ENCODE measurements at regions not wholly inside any gene's neighbourhood (a gene's known extent, or its start where the extent isn't known, plus 50 kb on each side); places are given as distances from the start of the nearest gene placed in this dataset.
"Not testable (repeated sequence)": the region's sequence is repeated elsewhere in the genome, so short reads cannot be mapped to it uniquely, and the experiment has no call there.

DNA sequence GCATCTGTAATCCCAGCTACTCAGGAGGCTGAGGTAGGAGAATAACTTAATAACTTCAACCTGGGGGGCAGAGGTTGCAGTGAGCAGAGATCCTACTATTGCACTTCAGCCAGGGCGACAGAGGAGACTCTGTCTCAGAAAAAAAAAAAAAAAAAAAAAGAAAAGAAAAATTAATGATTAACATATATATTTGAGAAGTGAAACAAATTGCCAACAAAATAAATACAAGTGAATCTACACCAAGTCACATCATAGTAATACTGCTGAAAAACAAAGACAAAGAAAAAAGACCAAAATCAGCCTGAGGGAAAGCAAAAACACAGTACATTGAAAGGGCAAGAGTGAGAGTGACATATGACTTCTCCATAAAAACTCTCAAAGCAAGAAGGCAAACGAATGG, 123.7 kb downstream of the CASP12 start:
- DNase-seq, result no peak

- DNase-seq, result no peak
Observed at GRCh38 chr11:104772806-104773241, 125.4 kb downstream of the CASP12 start.

DNA sequence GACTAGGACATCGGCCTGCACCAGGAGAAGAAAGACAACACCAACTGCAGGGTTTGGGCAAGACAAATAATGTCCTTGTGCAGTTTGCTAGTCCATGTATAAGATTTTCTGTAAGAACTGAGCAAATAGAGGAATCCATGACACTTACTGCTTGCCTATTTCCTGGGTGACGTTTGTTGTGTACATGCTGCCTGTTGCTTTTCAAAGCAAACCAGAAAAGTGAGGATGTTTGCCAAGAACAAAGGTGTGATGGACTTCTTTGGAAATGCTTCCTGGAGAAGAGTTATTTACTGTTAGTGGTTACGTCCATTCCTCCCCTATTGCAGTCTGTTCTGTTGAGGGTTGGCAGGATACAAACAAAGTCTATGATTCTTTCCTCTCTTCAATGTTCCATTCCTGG, 126.5 kb downstream of the CASP12 start:
- DNase-seq, result no peak

DNA sequence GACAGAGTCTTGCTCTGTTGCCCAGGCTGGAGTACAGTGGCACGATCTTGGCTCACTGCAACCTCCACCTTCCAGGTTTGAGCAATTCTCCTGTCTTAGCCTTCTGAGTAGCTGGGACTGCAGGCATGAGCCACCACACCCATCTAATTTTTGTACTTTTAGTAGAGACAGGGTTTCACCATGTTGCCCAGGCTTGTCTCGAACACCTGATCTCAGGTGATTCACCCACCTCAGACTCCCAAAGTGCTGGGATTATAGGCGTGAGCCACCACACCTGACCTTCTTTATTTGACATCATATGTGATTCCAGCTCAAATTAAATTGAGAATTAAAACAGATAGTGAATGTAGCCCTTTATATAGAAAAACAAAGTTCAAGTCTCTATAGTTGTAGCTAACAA, 127.2 kb downstream of the CASP12 start:
- not testable (repeated sequence) for DNase-seq

DNA sequence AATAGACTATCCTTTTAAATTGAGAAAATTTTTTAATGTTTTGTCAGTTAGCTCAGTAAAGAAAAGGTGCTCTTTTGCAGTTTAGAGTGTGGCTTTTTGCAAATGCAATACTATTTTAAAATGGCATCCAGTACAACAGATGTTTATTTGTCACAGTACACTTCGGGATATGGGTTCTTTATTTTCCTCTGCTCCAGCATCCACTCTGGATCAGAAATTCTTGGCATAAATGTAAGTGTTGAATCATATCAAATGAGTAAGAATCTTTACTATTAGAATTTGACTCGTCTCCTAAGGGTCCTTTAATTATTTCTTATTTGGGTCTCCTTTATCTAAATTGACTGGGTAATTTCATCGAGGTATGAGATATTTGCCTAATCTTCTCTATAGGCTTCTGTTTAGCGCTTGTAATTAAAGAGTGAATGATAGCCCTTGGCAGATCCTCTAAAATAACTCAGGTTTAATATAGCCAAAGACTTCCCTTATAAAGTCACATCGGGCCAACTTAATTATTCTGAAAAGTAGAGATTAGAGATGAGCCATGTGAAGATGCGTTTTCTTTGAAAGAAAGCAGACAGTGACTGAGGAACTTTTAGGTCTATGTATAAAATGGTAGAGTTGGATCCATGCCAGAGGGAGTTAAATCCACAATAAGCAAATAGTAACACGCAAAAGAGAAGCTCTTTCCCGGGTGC, 132.7 kb downstream of the CASP12 start:
- DNase-seq, result no peak

- no peak for DNase-seq
Observed at GRCh38 chr11:104764710-104765045, 133.6 kb downstream of the CASP12 start.

DNA sequence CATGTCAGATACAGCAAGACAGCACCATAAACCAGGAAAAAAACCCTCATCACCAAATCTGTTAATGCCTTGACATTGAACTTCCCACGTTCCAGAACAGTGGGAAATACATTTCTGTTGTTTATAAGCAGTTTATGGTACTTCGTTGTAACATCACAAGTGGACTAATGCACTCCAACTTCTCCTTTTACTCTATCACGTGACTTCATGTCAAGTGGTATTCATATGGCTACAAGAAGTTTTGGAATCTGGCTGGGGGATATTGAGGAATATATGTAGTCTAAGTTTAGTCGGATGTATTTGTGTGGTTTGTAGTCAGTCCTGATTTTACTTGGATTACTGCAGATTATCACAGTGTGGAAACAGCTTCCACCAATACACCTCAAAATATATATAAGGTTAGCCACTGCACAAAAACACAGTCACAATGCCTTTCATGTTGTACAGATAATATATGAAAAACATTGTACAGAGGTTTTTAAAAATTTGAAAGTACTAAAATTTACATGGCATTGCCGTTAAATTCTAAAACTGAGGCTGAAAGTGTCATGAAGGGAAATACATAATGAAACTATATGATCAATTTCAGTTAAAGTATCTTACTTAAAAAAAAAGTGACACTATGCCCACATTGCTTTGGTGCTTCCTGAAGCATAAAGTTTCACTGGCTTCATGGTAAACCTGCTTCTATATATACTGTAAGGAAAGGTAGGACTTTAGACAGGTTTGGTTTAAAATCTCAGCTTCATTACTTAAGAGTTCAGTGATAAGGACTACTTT, 134.1 kb downstream of the CASP12 start:
- DNase-seq, result no peak

- DNase-seq, result no peak
Observed at GRCh38 chr11:104761511-104761910, 136.7 kb downstream of the CASP12 start.

- no peak for DNase-seq
Observed at GRCh38 chr11:104759464-104759863, 138.8 kb downstream of the CASP12 start.

- DNase-seq, result no peak
Observed at GRCh38 chr11:104738918-104739317, 159.3 kb downstream of the CASP12 start.

- DNase-seq, result no peak
Observed at GRCh38 chr11:104738208-104738607, 160.1 kb downstream of the CASP12 start.

- DNase-seq, result no peak
Observed at GRCh38 chr11:104736502-104736901, 161.8 kb downstream of the CASP12 start.

- no peak for DNase-seq
Observed at GRCh38 chr11:104734998-104735397, 163.3 kb downstream of the CASP12 start.

DNA sequence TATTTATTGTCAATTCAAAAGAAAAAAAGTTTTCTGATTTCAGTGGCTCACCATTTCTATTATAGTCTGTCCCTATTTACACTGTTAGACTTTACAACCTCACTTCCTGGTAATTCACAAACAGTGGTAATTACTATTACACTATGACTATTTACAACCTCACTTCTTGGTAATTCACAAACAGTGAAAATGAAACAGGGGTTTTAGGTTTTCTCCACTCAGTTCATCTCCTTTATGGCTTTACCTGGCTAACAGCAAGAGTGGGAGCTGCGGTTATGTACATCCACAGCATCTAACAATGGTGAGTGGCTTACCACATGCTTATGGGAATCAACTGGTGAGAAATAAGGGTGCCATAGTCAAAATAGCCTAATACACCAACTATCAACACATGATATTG, 166.4 kb downstream of the CASP12 start:
- DNase-seq, result no peak

DNA sequence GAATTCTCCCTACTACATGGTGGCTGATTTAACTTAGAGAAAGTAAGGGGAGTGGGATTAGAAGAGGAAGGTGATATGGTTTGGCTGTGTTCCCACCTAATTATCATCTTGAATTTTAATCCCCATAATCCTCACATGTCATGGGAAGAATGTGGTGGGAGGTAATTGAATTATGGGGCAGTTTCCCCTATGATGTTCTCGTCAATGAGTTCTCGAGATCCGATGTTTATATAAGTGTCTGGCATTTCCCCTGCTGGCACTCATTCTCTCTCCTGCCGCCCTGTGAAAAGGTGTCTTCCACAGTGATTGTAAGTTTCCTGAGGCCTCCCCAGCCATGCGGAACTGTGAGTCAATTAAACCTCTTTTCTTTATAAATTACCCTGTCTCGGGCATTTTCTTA, 169.3 kb downstream of the CASP12 start:
- no peak for DNase-seq

GRCh38 chr11:104727768-104728167, 170.5 kb downstream of the CASP12 start:
- DNase-seq, result no peak

GRCh38 chr11:104727095-104727494, 171.2 kb downstream of the CASP12 start:
- DNase-seq, result no peak

DNA sequence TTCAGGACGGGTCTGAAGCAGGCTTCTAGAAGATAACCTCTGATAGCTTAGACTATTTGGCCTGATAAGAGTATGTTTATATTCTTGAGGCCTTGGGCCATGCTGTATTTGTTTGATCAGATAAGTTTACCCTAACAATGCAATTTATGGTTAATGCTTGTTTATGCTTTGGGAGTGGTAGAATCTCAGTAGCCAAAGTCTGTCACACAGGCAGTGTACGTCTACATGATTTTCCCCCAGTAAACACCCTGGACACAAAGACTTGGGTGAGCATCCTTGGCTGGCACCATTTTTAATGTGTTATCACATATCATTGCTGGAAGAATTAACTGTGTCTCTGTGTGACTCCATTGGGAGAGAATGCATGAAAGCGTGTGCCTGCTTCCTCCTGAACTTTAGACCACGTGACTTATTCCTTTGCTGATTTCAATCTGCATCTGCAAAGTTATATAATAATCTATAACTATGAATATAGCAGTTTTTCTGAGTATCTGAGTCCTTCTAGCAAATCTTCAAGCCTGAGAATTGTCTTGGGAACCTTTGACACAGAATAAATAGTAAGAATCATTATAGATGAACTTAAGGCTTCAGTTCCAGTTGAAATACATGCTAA, 172.4 kb downstream of the CASP12 start:
- DNase-seq, result no peak

- no peak for DNase-seq
Observed at GRCh38 chr11:104713401-104713800, 184.9 kb downstream of the CASP12 start.

DNA sequence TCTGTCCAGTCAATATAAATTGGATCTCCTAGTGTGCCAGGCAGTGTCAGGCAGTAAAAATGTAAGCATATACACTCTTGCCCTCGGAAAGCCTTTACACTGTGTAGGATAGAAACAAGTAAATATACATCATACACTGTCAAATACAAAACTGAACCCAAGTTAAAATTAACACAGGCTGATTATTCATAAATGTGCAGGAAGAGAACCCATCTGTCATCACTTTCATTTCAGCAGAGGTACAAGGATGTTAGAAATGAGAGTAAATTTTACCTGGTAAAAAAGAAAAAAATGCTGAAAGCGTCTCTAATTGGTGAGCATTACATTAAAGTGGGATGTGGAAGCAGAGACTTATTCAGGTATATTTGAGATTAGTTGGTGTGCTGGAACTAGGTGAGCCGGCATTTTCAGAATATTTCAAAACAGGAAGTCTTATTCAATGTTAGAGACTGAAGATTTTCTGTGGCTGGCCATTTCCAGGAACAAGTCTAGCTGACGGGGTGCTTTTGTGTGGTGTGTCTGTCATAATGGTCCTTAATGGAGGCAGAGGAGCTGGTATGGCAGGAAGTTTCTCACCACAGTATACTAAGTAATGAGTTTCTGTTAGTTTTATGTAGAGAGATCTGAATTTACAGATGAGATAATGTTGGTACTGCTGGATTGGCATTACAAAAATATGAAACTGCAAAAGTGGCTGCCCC, 192.6 kb downstream of the CASP12 start:
- DNase-seq, result peak; percentile 72

GRCh38 chr11:104704888-104705287, 193.4 kb downstream of the CASP12 start:
- DNase-seq, result no peak

DNA sequence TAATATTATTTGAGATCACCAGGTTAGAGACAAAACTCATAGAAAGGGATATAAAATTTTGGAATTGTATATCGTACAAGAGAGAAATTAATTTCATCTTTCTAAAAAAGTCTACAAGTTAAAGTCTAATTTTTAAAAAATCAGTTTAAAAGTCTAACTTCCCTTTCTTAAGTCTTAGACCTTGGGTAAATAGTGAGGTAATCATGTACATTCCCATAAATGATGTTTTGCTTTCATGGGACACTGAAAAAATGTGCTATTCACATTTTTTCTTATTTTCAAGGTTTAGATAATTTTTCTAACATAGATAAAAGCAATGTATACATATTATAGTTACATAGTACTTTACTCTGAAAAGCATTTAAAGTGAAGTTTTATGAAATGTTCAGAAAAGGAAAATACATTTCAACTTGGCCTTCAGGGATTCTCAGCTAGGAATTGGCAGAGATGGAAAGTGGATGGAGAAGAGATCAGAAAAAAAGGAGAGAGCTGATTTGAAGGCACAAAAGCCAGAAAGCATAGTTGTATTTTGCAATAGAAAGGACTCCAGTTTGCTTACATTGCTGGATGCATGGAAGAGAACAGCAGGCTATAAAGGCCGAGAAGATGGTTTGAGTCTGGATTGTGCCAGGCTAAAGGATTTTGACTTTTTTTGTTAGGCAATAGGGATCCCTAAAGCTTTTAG, 194.0 kb downstream of the CASP12 start:
- no peak for DNase-seq

- no peak for DNase-seq
Observed at GRCh38 chr11:104700609-104701008, 197.7 kb downstream of the CASP12 start.
